SK-N-SH treated with all-trans-retinoic acid at 6 μM for 48 hours (cell line): ENCODE measurements at regions not wholly inside any gene's neighbourhood (a gene's known extent, or its start where the extent isn't known, plus 50 kb on each side); places are given as distances from the start of the nearest gene placed in this dataset.

Experiments
- ARNTL ChIP-seq: fragments of 450-650 bp; formaldehyde crosslinking; IDR thresholded peaks from 2 replicates; pipeline ENCODE4 v1.5.0; 2020; ENCODE audit warnings: low read depth, mild to moderate bottlenecking, moderate library complexity, borderline replicate concordance
- BACH2 ChIP-seq: fragments of 250-450 bp; sonication (Bioruptor Pico); IDR thresholded peaks from 2 replicates; pipeline ENCODE4 v1.9.0; 2021; ENCODE audit warnings: mild to moderate bottlenecking, borderline replicate concordance
- OSR1 ChIP-seq: fragments of 250-450 bp; sonication (Bioruptor Pico); IDR thresholded peaks from 2 replicates; pipeline ENCODE4 v1.8.0; 2022; ENCODE audit warnings: moderate library complexity, mild to moderate bottlenecking, inconsistent platforms
- TCF4 ChIP-seq: fragments of 250-450 bp; sonication (Bioruptor Pico); IDR thresholded peaks from 2 replicates; pipeline ENCODE4 v1.8.0; 2021; ENCODE audit warnings: mild to moderate bottlenecking, moderate library complexity, borderline replicate concordance
- ZFP30 ChIP-seq: fragments of 450-650 bp; formaldehyde crosslinking; IDR thresholded peaks from 2 replicates; pipeline ENCODE4 v1.5.0; 2022; ENCODE audit warnings: mild to moderate bottlenecking, moderate library complexity
- ZNF565 ChIP-seq: fragments of 450-650 bp; formaldehyde crosslinking; conservative IDR thresholded peaks from 2 replicates; pipeline ENCODE4 v1.5.0; 2020; ENCODE audit warnings: low read depth, mild to moderate bottlenecking, moderate library complexity
- TF ChIP-seq, protein P1 (sequence below): fragments of 250-450 bp; sonication (Bioruptor Pico); IDR thresholded peaks from 2 replicates; pipeline ENCODE4 v1.5.1; 2020; ENCODE audit warnings: low read depth, mild to moderate bottlenecking, moderate library complexity

DNA sequence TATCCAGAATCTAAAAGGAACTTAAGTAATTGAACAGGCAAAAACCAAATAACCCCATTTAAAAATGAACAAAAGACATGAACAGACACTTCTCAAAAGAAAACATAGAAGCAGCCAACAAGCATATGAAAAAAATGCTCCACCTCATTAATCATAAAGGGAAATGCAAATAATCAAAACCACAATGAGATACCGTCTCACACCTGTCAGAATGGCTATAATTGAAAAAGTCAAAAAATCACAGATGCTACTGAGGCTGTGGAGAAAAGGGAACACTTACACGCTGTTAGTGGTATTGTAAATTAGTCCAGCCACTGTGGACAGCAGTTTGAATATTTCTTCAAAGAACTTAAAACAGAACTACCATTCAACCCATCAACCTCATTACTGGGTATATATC lies 220.7 kb downstream of the MEX3B start:
- TF ChIP-seq ZFP30 (CRISPR knock-in tag), result no peak
- no peak for TF ChIP-seq ZNF565 (CRISPR knock-in tag)
- TF ChIP-seq ARNTL (CRISPR knock-in tag), result no peak
- TF ChIP-seq BACH2 (CRISPR knock-in tag), result no peak
- TF ChIP-seq TCF4, result no peak
- TF ChIP-seq, protein P1, sequence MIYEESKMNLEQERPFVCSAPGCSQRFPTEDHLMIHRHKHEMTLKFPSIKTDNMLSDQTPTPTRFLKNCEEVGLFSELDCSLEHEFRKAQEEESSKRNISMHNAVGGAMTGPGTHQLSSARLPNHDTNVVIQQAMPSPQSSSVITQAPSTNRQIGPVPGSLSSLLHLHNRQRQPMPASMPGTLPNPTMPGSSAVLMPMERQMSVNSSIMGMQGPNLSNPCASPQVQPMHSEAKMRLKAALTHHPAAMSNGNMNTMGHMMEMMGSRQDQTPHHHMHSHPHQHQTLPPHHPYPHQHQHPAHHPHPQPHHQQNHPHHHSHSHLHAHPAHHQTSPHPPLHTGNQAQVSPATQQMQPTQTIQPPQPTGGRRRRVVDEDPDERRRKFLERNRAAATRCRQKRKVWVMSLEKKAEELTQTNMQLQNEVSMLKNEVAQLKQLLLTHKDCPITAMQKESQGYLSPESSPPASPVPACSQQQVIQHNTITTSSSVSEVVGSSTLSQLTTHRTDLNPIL, result no peak
- no peak for TF ChIP-seq OSR1
